HG03558 (cell line): ENCODE measurements at regions not wholly inside any gene's neighbourhood (a gene's known extent, or its start where the extent isn't known, plus 50 kb on each side); places are given as distances from the start of the nearest gene placed in this dataset.

Source experiments
- ATAC-seq: cut with Tn5 transposase; IDR thresholded peaks from one replicate; pipeline ENCODE4 v1.9.1; 2021; ENCODE audit warnings: moderate number of reproducible peaks; ENCODE audit not compliant: unreplicated experiment; ENCODE audit errors: extremely low read depth

DNA sequence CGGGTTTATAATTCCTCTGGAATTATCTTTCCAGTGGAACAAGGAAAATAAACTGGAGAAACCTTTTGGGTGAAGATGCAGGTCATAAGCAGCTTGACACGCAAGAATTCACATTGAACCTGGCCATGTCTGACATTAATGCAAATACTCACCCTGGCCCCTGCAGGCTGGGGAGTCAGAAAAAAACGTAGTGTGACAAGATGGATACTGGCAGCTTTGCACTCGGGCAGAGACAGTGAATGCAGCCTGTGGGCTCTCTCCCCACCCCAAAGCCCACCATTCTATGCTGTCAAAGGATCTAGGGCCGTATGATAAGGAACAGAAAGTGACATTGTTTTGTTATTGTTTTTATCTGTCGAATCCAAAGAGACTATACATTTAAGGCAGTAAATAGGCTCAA is 223.1 kb downstream of the RBM43 start:
- no peak for ATAC-seq

DNA sequence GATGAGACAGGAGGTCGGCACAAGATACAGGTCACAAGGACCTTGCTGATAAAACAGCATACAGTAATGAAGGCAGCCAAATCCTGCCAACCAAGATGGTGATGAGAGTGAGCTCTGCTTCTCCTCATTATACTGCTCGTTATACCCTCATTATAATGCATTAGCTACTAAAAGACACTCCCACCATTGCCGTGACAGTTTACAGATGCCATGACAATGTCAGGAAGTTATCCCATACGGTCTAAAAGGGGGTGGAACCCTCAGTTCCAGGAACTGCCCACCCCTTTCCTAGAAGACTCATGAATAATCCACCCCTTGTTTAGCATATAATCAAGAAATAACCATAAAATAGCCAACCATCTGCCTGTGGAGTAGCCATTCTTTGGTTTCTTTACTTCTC is 224.2 kb downstream of the RBM43 start:
- no peak for ATAC-seq

DNA sequence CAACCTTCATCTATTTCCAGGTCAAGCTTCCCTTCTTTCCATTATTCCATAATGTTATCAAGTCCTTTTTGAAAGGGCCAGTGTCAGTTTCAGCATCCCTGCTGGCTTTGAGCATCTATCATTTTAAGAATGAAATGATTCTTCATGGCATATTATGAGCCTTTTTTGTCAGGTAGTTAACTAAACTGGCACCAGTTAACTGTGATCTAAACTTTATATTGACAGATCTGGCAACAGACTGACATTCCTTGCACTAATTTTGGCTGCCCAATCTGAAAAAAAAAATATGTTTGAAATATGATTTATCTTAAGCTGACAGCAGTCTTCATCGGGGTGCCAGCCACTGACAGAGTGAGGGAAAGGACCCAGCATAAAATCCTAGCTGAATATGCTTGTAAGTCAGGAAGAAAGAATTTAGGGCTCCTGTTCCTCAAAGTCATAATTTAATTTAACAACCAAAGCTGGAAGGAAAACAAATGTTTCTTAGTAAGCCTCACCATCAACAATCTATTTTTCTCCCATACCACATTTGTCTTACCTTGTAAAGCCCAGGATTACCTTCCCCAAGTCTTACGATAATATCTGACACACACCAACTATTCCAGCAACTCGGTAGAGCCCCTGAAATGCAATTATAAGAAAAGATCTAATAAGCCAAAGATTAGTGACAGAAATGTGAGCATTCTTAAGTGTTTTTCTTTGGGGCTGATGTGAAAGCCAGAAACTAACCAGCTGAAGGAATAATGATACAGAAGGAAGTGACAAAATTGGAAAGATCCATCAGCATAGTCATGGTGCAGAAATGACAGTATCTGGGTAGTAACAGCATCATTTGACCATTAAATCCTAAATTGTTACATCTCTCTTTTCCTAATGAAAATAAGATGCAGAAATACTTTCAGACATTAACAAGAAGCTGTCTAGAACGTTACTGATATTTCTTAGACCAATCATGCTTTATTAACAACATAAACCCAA is 228.1 kb downstream of the RBM43 start:
- ATAC-seq: no peak

DNA sequence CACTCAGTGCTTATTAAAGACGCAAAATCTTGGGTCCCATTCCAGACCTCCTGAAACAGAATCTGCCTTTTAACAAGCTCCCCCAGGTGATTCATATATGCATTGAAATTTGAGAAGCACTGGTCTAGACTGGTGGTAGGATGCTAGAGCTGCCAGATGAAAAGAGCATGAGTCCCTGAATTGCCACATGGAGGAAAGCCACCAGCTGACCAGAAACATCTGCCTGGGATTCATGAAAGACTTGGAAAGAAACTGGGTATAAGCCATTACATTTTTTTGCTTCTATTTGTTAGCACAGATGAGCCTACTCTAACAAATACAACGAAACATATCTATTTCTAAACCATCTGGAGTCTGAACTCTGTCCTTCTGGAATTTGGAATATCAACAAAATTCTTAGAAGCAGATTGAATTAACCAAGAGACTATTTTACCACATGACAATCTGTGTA is 228.9 kb downstream of the RBM43 start:
- no peak for ATAC-seq

GRCh38 chr2:151030663-151031230 is 230.9 kb downstream of the RBM43 start:
- ATAC-seq: no peak

- ATAC-seq: no peak
Observed at GRCh38 chr2:151029406-151030157, 232.1 kb downstream of the RBM43 start.

GRCh38 chr2:151028691-151029176 is 232.9 kb downstream of the RBM43 start:
- ATAC-seq: no peak

- no peak for ATAC-seq
Observed at GRCh38 chr2:151027151-151027550, 234.5 kb downstream of the RBM43 start.

GRCh38 chr2:151025816-151026215 is 235.8 kb downstream of the RBM43 start:
- no peak for ATAC-seq

GRCh38 chr2:151024696-151025251 is 236.9 kb downstream of the RBM43 start:
- no peak for ATAC-seq

- ATAC-seq: no peak
Observed at GRCh38 chr2:151021747-151022452, 239.8 kb downstream of the RBM43 start.

DNA sequence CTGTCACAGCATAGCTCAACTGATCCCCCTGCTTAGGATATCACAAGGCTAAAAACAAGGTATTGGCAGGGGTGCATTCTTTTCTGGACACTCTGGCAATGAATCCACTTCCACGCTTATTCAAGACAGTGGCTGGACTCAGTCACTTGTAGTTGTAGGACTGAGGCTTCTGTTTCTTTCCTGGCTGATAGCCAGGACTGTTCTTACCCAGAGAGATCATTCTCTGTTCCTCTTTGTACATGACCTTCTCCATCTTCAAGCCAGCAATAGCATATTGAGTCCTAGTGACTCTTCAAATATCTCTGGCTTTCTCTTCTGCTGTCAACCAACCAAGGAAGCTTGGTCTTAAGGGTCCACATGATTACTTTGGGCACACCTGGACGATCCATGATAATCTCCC is 241.3 kb downstream of the RBM43 start:
- peak; percentile 92 for ATAC-seq

DNA sequence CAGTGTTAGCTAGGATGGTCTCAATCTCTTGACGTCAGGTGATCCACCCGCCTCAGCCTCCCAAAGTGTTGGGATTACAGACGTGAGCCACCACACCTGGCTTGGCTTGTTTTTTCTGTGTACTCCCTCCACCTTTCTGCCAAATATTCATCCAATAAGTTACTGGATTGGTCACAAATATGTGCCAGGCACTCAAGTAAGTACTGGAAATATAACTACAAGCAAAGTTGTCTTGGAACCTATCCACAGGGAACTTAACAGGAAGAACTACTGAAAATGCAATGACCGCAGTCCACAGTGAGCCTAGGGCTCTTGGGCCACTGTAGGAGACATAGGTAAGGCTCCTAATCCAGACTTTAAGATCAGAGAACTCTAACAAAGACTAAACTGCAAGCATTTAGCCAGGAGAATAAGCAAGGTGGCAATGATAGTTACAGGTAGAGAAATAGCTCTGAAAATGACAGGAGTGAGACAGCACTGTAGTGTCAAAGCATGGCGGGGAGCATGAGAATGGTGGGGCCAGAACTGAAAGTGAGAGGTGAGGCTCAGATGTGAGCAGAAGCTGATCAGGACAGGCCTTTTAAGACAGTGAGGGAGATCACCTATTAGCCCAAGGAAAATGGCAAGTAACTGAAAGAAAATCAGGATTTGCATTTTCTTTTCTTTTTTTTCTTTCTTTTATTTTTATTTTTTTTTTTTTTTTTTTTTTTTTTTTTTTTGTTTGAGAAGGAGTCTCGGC is 252.1 kb downstream of the RBM43 start:
- no peak for ATAC-seq

DNA sequence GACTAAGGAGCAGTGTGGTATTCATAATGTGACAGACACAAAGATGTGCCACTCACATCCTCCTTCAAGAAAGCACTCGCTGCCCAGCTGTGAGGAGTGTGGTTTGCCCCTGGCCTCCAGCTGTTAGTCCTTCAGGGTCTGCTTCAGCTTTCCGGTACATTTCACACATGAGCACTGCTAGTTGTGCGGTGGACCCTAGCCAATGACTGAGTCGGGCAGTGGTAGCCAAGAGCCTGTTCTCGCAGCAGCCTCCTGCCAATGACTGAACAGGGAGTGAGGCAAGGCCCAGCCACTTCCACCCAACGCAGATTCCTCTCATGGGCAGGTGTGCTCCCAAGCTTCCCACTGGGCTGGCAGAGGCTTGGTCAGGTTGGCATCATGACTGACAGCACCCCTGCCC is 254.3 kb downstream of the RBM43 start:
- ATAC-seq: no peak

DNA sequence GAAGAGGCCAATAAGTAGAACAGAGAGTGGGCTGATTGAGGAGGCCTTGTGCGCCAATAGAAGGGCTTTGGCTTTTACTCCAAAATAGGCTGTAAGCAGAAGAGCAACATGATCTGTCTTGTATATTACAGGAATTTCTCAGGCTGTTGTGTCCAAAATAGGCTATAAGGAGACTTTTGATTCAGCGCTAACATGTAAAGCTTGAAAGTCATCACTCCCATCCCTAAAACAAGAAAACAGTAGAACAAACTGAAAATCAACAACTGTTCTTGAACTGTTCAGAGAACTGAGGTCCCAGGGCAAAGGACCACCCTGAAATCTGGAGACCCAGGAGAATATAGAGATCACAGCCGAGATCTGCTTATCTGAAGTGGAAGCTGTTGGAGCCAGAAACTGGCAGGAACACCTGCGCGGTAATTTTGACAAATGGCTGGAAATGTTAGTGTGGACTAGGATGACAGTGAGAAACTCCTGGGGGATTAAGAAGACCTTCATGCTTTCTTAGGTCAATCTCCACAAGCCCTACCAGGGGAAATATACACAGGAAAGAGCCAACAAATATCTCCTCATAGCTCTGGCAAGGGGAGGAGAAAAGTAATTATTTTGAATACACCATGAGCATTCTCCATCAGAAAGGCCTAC is 258.6 kb downstream of the RBM43 start:
- ATAC-seq: no peak

- no peak for ATAC-seq
Observed at GRCh38 chr2:150997702-150998440, 263.8 kb downstream of the RBM43 start.

GRCh38 chr2:150997066-150997465 is 264.6 kb downstream of the RBM43 start:
- ATAC-seq: no peak

GRCh38 chr2:150994076-150994475 is 267.6 kb downstream of the RBM43 start:
- no peak for ATAC-seq
